HG02943 (cell line): ENCODE measurements at regions not wholly inside any gene's neighbourhood (a gene's known extent, or its start where the extent isn't known, plus 50 kb on each side); places are given as distances from the start of the nearest gene placed in this dataset.

Source experiments
- ATAC-seq: cut with Tn5 transposase; IDR thresholded peaks from one replicate; pipeline ENCODE4 v1.9.1; 2021; ENCODE audit warnings: mild to moderate bottlenecking, low read depth, moderate library complexity; ENCODE audit not compliant: unreplicated experiment

GRCh38 chr3:124514683-124515082, 215.6 kb upstream of the UMPS start:
- no peak for ATAC-seq

- no peak for ATAC-seq
Measured at GRCh38 chr3:124516333-124516732, 213.9 kb upstream of the UMPS start.

- no peak for ATAC-seq
Measured at GRCh38 chr3:124517306-124517705, 212.9 kb upstream of the UMPS start.

GRCh38 chr3:124518350-124518749, 211.9 kb upstream of the UMPS start:
- no peak for ATAC-seq

- no peak for ATAC-seq
Measured at GRCh38 chr3:124519591-124520194, 210.6 kb upstream of the UMPS start.

- ATAC-seq = no peak
Measured at GRCh38 chr3:124520970-124521369, 209.3 kb upstream of the UMPS start.

GRCh38 chr3:124522082-124522625, 208.1 kb upstream of the UMPS start:
- no peak for ATAC-seq

GRCh38 chr3:124526601-124527000, 203.7 kb upstream of the UMPS start:
- ATAC-seq = no peak

GRCh38 chr3:124529826-124530571, 200.3 kb upstream of the UMPS start:
- no peak for ATAC-seq

GRCh38 chr3:124530916-124531315, 199.3 kb upstream of the UMPS start:
- ATAC-seq = no peak

- no peak for ATAC-seq
Measured at GRCh38 chr3:124532071-124532470, 198.2 kb upstream of the UMPS start.

GRCh38 chr3:124535306-124535705, 194.9 kb upstream of the UMPS start:
- no peak for ATAC-seq

- no peak for ATAC-seq
Measured at GRCh38 chr3:124540550-124541211, 189.6 kb upstream of the UMPS start.

- ATAC-seq = no peak
Measured at GRCh38 chr3:124542214-124542869, 187.9 kb upstream of the UMPS start.

- ATAC-seq = no peak
Measured at GRCh38 chr3:124545891-124546290, 184.4 kb upstream of the UMPS start.

- ATAC-seq = no peak
Measured at GRCh38 chr3:124552224-124552623, 178.0 kb upstream of the UMPS start.

- no peak for ATAC-seq
Measured at GRCh38 chr3:124553178-124553577, 177.1 kb upstream of the UMPS start.

GRCh38 chr3:124556636-124557035, 173.6 kb upstream of the UMPS start:
- no peak for ATAC-seq

GRCh38 chr3:124557433-124558232, 172.6 kb upstream of the UMPS start:
- no peak for ATAC-seq
